ENCODE measurements at regions not wholly inside any gene's neighbourhood (a gene's known extent, or its start where the extent isn't known, plus 50 kb on each side); places are given as distances from the start of the nearest gene placed in this dataset.

- Histone ChIP-seq H3K4me3 (ENCODE audit: low read depth, low read length) (no peak overlapping the region), H3K36me3 (ENCODE audit: control insufficient read depth in 2 of 2, insufficient read depth in 1 of 2, low read length in 2 of 2) (no peaks in the 10 kb centered on the region), H3K4me1 (ENCODE audit: control insufficient read depth, insufficient read depth, low read length) (no peaks in the 10 kb centered on the region; the same call in 1 of the 2 replicates), H3K27ac (ENCODE audit: extremely low read depth, low read depth, low read length) (no peak overlapping the region), H3K9me3 (ENCODE audit: control insufficient read depth, insufficient read depth, low read depth, low read length) (no peaks in the 10 kb centered on the region)
- CTCF ChIA-PET = interaction anchor here (0.6 kb wide), 1 partner anchor 16 kb away, joined by 3 read pairs; no protein-coding TSS in a partner anchor
- POLR2A ChIA-PET = no interaction called here
- TF ChIP-seq ZNF571 (tag by site-specific recombination; IDR thresholded peaks at IDR 0.05) = no peak
- no peak for TF ChIP-seq ZBTB20 (tag by site-specific recombination; IDR thresholded peaks at IDR 0.05)
- TF ChIP-seq KLF7 (tag by site-specific recombination; IDR thresholded peaks at IDR 0.05; ENCODE audit: borderline replicate concordance) = no peak
- TF ChIP-seq ZNF518A (tag by site-specific recombination; conservative IDR thresholded peaks at IDR 0.05; ENCODE audit: low read depth) = no peak
- TF ChIP-seq HIC1 (tag by site-specific recombination; IDR thresholded peaks at IDR 0.05) = no peak
Observed at GRCh38 chr12:43072431-43072830, 479.6 kb downstream of the ADAMTS20 start.

- CTCF ChIA-PET = no interaction called here
- H3K36me3 ChIP-seq (ENCODE audit: control insufficient read depth in 2 of 2, insufficient read depth in 1 of 2, low read length in 2 of 2) = no peaks in the 10 kb centered on the region
- no peaks in the 10 kb centered on the region; the same call in 1 of the 2 replicates for H3K4me1 ChIP-seq (ENCODE audit: control insufficient read depth, insufficient read depth, low read length)
- POLR2A ChIA-PET = no interaction called here
- no peak overlapping the region for H3K4me3 ChIP-seq (ENCODE audit: low read depth, low read length)
- TF ChIP-seq KLF16 (tag by site-specific recombination; IDR thresholded peaks at IDR 0.05) = no peak
- no peak for TF ChIP-seq ZFHX2 (tag by site-specific recombination; conservative IDR thresholded peaks at IDR 0.05)
- no peak for TF ChIP-seq ZNF311 (tag by site-specific recombination; IDR thresholded peaks at IDR 0.05; ENCODE audit: borderline replicate concordance)
- TF ChIP-seq TCF7L2 (IDR thresholded peaks at IDR 0.05; ENCODE audit: borderline replicate concordance, low read depth, low read length) = no peak
- TF ChIP-seq OVOL3 (tag by site-specific recombination; IDR thresholded peaks at IDR 0.05) = no peak
- TF ChIP-seq ZBTB20 (tag by site-specific recombination; IDR thresholded peaks at IDR 0.05) = no peak
- TF ChIP-seq ZNF555 (tag by site-specific recombination; conservative IDR thresholded peaks at IDR 0.05) = no peak
- TF ChIP-seq ZNF777 (tag by site-specific recombination; IDR thresholded peaks at IDR 0.05; ENCODE audit: borderline replicate concordance) = no peak
- H3K9me3 ChIP-seq (ENCODE audit: control insufficient read depth, insufficient read depth, low read depth, low read length) = no peaks in the 10 kb centered on the region
- H3K27ac ChIP-seq (ENCODE audit: extremely low read depth, low read depth, low read length) = no peak overlapping the region
Observed at GRCh38 chr12:43069768-43070221, 480.2 kb upstream of the PRICKLE1 start.

- Histone ChIP-seq H3K4me1 (ENCODE audit: control insufficient read depth, insufficient read depth, low read length) (peaks cover 3% of the 10 kb centered on the region; the same call in 1 of the 2 replicates), H3K27ac (ENCODE audit: extremely low read depth, low read depth, low read length) (no peak overlapping the region), H3K9me3 (ENCODE audit: control insufficient read depth, insufficient read depth, low read depth, low read length) (no peaks in the 10 kb centered on the region), H3K36me3 (ENCODE audit: control insufficient read depth in 2 of 2, insufficient read depth in 1 of 2, low read length in 2 of 2) (no peaks in the 10 kb centered on the region), H3K4me3 (ENCODE audit: low read depth, low read length) (no peak overlapping the region)
- TF ChIP-seq ZNF585B (tag by site-specific recombination; IDR thresholded peaks at IDR 0.05) (0 out of 2 replicates have a peak, but pooled peaks have one; percentile 7), KLF8 (tag by site-specific recombination; IDR thresholded peaks at IDR 0.05) (no peak)
- ChIA-PET POLR2A (no interaction called here), CTCF (no interaction called here)
Observed at GRCh38 chr12:43066471-43066870, 476.9 kb upstream of the PRICKLE1 start.
